OCI-LY1 (cell line): ENCODE measurements at regions not wholly inside any gene's neighbourhood (a gene's known extent, or its start where the extent isn't known, plus 50 kb on each side); places are given as distances from the start of the nearest gene placed in this dataset.

ENCODE experiments used
- H2AFZ ChIP-seq: fragments of 200-600 bp; sonication (generic), shearing (Covaris generic); 2 replicates; pipeline ENCODE4 v1.6.0; 2014; ENCODE audit warnings: antibody characterized with exemption, mild to moderate bottlenecking, low read length
- H3F3A ChIP-seq: fragments of 200-600 bp; sonication (generic), shearing (Covaris generic); 2 replicates; pipeline ENCODE4 v1.6.0; 2014; ENCODE audit warnings: mild to moderate bottlenecking, antibody characterized with exemption, low read length, moderate library complexity; ENCODE audit not compliant: insufficient read depth
- H3K27ac ChIP-seq: fragments of 200-600 bp; sonication (generic); 2 replicates; pipeline ENCODE4 v1.5.1; 2014; ENCODE audit warnings: low read length, mixed run types, mild to moderate bottlenecking, low read depth; ENCODE audit not compliant: poor library complexity, severe bottlenecking
- H3K27me3 ChIP-seq: fragments of 200-600 bp; sonication (generic); 2 replicates; pipeline ENCODE4 v1.6.0; 2014; ENCODE audit warnings: antibody characterized with exemption, mild to moderate bottlenecking, low read length, moderate library complexity; ENCODE audit not compliant: insufficient read depth
- H3K36me3 ChIP-seq: fragments of 200-600 bp; sonication (generic); 2 replicates; pipeline ENCODE4 v1.6.1; 2014; ENCODE audit warnings: mild to moderate bottlenecking, antibody characterized with exemption, low read length, moderate library complexity, mixed read lengths; ENCODE audit not compliant: insufficient read depth
- H3K4me1 ChIP-seq: fragments of 200-600 bp; sonication (generic); 2 replicates; pipeline ENCODE4 v1.5.1; 2014; ENCODE audit warnings: mild to moderate bottlenecking, low read length, moderate library complexity; ENCODE audit not compliant: insufficient read depth, severe bottlenecking
- H3K4me2 ChIP-seq: fragments of 200-600 bp; sonication (generic), shearing (Covaris generic); 2 replicates; pipeline ENCODE4 v1.6.1; 2014; ENCODE audit warnings: low read length
- H3K4me3 ChIP-seq: fragments of 200-600 bp; sonication (generic); 2 replicates; pipeline ENCODE4 v1.5.1; 2014; ENCODE audit warnings: low read length, low read depth, mild to moderate bottlenecking, mixed read lengths; ENCODE audit not compliant: poor library complexity, severe bottlenecking
- H3K79me2 ChIP-seq: fragments of 200-600 bp; shearing (Covaris generic); 2 replicates; pipeline ENCODE4 v1.6.1; 2016; ENCODE audit warnings: mixed run types, low read length, mixed read lengths; ENCODE audit not compliant: insufficient read depth
- H3K9ac ChIP-seq: fragments of 200-600 bp; sonication (generic), shearing (Covaris generic); 2 replicates; pipeline ENCODE4 v1.6.1; 2014; ENCODE audit warnings: mild to moderate bottlenecking, low read length, mixed read lengths
- H3K9me2 ChIP-seq: fragments of 200-600 bp; sonication (generic), shearing (Covaris generic); 2 replicates; pipeline ENCODE4 v1.6.1; 2014; ENCODE audit warnings: low read depth, mild to moderate bottlenecking, low read length, mixed read lengths
- H3K9me3 ChIP-seq: fragments of 200-600 bp; shearing (Covaris generic); 2 replicates; pipeline ENCODE4 v1.6.1; 2014; ENCODE audit warnings: low read length, mixed read lengths
- H4K20me1 ChIP-seq: fragments of 200-600 bp; sonication (generic), shearing (Covaris generic); 2 replicates; pipeline ENCODE4 v1.6.0; 2016; ENCODE audit warnings: mild to moderate bottlenecking, low read length; ENCODE audit not compliant: insufficient read depth
- EZH2 ChIP-seq: fragments of 200-600 bp; sonication (generic), shearing (Covaris generic); IDR thresholded peaks from 2 replicates; pipeline ENCODE4 v1.8.0; 2017; ENCODE audit warnings: borderline replicate concordance, mixed run types, mild to moderate bottlenecking, antibody characterized with exemption, low read length, moderate library complexity, mixed read lengths
- TF ChIP-seq, protein P1 (sequence below): fragments of 200-600 bp; sonication (generic), shearing (Covaris generic); IDR thresholded peaks from 2 replicates; pipeline ENCODE4 v1.5.1; 2017; ENCODE audit warnings: mild to moderate bottlenecking, antibody characterized with exemption, low read length, moderate library complexity, mixed read lengths

DNA sequence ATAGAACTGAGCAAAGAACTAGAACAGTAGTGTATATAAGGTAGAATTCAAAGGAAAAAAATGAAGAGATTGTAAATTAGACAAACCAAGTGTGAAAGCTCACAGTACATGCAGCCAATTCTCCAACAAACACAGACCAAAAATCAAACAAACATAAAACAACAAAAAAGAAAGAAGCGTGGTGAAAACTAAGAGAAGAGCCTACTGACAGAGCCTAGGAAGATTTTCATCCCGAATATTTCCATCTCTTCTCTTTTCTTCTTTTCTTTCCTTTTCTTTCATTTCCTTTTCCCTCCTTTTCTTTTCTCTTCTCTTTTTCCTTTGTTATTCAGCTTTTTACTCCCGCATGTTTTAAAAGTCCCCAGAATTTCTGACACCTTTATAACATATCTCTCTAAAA is 1103.6 kb downstream of the CDH8 start:
- TF ChIP-seq, protein P1, sequence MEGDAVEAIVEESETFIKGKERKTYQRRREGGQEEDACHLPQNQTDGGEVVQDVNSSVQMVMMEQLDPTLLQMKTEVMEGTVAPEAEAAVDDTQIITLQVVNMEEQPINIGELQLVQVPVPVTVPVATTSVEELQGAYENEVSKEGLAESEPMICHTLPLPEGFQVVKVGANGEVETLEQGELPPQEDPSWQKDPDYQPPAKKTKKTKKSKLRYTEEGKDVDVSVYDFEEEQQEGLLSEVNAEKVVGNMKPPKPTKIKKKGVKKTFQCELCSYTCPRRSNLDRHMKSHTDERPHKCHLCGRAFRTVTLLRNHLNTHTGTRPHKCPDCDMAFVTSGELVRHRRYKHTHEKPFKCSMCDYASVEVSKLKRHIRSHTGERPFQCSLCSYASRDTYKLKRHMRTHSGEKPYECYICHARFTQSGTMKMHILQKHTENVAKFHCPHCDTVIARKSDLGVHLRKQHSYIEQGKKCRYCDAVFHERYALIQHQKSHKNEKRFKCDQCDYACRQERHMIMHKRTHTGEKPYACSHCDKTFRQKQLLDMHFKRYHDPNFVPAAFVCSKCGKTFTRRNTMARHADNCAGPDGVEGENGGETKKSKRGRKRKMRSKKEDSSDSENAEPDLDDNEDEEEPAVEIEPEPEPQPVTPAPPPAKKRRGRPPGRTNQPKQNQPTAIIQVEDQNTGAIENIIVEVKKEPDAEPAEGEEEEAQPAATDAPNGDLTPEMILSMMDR, result no peak
- TF ChIP-seq EZH2, result no peak
- H3K27me3 ChIP-seq, result no peaks in the 10 kb centered on the region
- no peaks in the 10 kb centered on the region for H3K36me3 ChIP-seq

DNA sequence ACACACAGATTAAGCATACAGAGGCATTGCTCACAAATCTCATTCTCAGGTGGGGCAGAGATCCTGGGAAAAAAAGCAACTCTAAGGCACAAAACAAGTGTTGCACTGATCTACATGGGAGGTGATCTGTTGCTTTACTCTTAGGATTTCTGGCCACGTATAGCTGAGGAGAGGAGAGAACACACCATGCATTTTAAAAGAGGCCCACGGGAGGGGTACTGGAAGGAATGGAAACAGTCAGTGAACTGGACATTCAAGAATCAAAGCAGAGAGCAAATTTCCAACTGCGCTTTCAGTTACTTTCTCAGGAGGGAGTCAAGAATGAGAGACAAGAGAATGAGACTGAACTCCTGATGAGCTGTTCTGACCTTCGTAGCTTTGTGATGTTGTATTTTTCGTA is 1105.9 kb downstream of the CDH8 start:
- H4K20me1 ChIP-seq, result no peaks in the 10 kb centered on the region
- no peaks in the 10 kb centered on the region for H3K9me2 ChIP-seq
- TF ChIP-seq, protein P1, result no peak
- TF ChIP-seq EZH2, result no peak
- no peak overlapping the region for H2AFZ ChIP-seq
- no peaks in the 10 kb centered on the region for H3K79me2 ChIP-seq
- H3K4me2 ChIP-seq, result no peak overlapping the region
- H3K4me1 ChIP-seq, result no peaks in the 10 kb centered on the region
- H3K4me3 ChIP-seq, result no peak overlapping the region
- no peaks in the 10 kb centered on the region for H3K36me3 ChIP-seq
- no peaks in the 10 kb centered on the region for H3K27me3 ChIP-seq
- no peak overlapping the region for H3K27ac ChIP-seq
- H3K9ac ChIP-seq, result no peak overlapping the region
- H3F3A ChIP-seq, result no peaks in the 10 kb centered on the region
- no peaks in the 10 kb centered on the region for H3K9me3 ChIP-seq

More for the DNA sequence above, 1103.6 kb downstream of the CDH8 start:
- H3K9ac ChIP-seq, result no peak overlapping the region
- no peaks in the 10 kb centered on the region for H3F3A ChIP-seq
- H3K9me3 ChIP-seq, result no peaks in the 10 kb centered on the region
- H3K9me2 ChIP-seq, result no peaks in the 10 kb centered on the region
- H3K4me3 ChIP-seq, result no peak overlapping the region
- no peaks in the 10 kb centered on the region for H3K4me1 ChIP-seq
- H2AFZ ChIP-seq, result no peak overlapping the region
- H3K79me2 ChIP-seq, result no peaks in the 10 kb centered on the region
- H3K4me2 ChIP-seq, result no peak overlapping the region
- no peaks in the 10 kb centered on the region for H4K20me1 ChIP-seq
- no peak overlapping the region for H3K27ac ChIP-seq

DNA sequence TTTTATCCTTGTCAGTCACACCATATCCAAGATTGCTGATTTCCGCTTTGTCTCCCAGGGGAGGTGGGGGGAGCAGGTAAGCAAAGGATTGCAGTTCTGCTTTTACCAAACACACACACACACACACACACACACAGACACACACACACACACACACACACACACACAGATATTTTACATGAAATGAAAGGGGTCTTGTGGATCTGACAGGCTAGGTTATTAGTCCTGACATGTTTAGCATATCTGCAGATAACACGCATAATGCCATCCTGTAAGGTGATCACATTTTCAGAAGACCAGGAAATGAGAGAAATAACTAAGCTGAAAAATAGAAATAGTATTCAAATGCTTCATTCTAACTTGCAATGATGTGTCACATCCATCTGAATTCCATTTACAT is 1113.3 kb downstream of the CDH8 start:
- H4K20me1 ChIP-seq, result no peaks in the 10 kb centered on the region
- H3F3A ChIP-seq, result no peaks in the 10 kb centered on the region
- no peak overlapping the region for H3K4me2 ChIP-seq
- no peak overlapping the region for H2AFZ ChIP-seq
- no peak for TF ChIP-seq EZH2
- TF ChIP-seq, protein P1, result no peak
- no peaks in the 10 kb centered on the region for H3K36me3 ChIP-seq
- no peaks in the 10 kb centered on the region for H3K4me1 ChIP-seq
- no peak overlapping the region for H3K9ac ChIP-seq
- no peak overlapping the region for H3K4me3 ChIP-seq
- H3K9me2 ChIP-seq, result no peaks in the 10 kb centered on the region
- no peak overlapping the region for H3K27ac ChIP-seq
- no peaks in the 10 kb centered on the region for H3K79me2 ChIP-seq
- no peaks in the 10 kb centered on the region for H3K27me3 ChIP-seq
- no peaks in the 10 kb centered on the region for H3K9me3 ChIP-seq
